Hematopoietic multipotent progenitor cell treated with erythropoietin and hydrocortisone succinate and interleukin-3 and kit ligand, for 15 days (in vitro differentiated cells): ENCODE measurements at regions not wholly inside any gene's neighbourhood (a gene's known extent, or its start where the extent isn't known, plus 50 kb on each side); places are given as distances from the start of the nearest gene placed in this dataset.
A peak's percentile ranks its signal among the peaks of the same experiment; 100 is the strongest.
"Not testable (repeated sequence)": the region's sequence is repeated elsewhere in the genome, so short reads cannot be mapped to it uniquely, and the experiment has no call there.

ENCODE experiments used
- DNase-seq: peaks from one replicate; pipeline ENCODE4 v3.0.0-alpha.2; 2015; ENCODE audit warnings: low spot score

DNA sequence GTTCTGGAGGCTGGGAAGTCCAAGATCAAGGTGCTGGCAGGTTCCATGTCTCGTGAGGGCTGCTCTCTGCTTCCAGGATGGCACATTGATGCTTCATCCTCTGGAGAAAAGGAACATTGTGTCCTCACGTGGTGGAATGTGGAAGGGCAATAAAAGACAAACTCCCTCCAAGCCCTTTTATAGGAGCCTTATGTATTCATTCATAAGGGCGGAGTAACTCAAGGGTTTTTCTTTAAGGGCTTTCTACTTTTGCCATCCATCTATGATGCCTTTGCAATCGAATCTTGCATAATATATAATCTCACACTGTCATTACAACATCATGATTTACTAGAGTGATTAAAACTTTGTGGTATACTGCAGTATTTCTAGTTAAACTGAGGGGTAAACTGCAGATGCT, 132.7 kb upstream of the DDHD1 start:
- DNase-seq: no peak

DNA sequence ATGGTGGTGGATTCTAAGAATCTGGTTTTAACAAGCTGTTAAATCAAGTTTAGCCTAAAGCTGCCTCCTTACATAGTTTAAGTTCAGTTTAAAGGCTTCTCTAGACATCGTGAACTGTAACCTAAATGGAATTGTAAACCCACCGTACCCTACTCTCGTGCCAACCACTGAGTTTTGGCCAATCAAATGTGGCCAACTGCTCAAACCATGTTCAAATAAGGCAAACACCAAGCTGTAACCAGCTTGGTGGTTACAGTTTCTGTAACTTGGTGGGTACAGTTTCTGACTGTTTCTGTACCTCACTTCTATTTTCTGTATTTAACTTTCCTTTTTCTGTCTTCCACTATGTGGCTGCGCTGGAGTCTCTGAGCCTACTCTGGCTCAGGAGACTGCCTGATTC, 131.9 kb upstream of the DDHD1 start:
- DNase-seq: no peak

DNA sequence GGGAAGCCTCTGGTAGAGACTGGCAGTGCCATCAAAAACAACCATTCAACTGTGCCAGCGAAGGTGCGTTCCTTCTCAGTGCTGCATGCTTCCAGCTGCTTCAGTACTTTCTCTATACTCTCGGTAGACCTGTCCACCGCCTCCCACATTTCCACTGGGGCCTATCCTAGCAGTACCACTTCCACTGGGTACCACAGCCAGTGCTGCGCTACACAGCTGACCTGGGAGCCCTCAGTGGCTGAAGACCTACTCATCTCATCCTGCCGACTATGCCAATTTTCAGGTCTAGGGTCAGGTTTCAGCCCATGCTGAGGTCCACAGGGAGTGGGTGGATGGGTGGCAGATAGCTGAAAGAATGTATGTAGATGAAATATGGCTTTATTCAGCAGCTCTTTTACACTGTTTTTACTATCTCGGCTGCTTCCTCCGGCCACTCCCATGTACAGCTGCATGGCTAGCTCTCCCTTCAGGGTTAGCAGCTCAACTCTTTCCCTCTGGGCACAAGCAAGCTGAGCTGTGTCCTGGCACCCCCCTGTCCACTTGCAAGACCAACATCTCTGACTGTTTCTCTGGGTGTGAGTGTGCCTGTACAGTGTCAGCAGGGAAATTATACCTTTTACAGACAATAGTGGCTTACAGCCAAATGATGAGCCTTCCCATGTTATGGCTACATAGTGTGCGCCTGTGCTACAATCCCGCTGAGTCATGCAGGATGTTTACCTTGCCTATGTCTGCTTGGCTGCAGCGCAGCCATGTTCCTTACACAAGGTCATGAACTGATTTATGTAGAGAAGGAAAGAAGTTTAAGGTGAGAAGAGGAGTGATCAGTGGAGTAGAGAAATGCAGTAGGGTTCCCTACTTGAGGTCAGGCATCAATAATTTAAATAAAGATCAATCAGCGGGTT, 125.7 kb upstream of the DDHD1 start:
- DNase-seq: no peak

DNA sequence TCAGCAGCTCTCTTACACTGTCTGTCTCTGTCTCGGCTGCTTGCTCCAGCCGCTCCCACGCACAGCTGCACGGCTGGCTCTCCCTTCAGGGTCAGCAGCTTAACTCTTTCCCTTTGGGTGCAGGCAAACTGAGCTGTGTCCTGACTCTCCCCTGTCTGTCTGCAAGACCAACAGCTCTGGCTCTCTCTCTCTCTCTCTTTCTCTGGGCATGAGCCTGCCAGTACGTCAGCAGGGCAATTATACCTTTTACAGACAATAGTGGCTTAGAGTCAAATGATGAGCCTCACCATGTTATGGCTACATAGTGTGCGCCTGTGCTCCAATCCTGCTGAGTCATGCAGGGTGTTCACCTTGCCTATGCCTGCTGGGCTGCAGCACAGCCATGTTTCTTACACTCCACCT, 120.5 kb upstream of the DDHD1 start:
- no peak for DNase-seq

DNA sequence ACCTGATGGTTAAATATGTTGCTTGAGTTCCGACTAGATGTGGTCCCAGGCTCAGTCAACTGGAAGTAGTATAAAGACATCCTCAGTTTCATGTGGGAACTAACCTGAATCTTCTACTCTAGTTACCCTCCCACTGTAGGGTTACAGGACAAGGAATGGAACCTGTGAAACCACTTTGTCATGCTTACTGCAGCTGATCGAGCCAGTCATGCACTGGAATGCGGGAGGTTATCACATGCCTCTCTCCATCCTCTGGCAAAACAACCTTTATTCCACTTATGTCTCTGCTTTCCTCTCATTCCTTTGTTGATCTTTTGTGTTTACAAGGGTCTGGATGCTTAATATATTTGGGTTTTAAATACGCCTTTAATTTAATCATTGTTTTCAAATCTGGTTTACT, 111.9 kb upstream of the DDHD1 start:
- no peak for DNase-seq

DNA sequence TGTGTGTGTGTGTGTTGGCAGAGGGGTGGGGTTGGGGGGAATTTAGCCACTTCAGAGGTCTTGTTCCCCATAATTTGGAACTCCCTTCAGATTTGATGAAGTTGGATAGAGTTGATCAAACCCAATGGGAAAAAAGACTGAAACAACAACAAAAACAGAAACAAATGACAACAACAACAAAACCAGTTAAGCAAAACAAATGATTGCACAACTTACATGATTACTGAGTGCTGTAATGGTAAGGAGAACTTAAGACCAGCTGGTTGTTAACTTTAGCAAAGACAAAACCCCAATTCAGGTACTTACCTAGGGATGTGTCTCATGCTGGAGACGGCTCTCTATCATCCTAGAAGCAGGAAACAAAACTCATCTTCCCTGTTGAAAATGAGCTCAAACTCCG, 107.8 kb upstream of the DDHD1 start:
- no peak for DNase-seq

DNA sequence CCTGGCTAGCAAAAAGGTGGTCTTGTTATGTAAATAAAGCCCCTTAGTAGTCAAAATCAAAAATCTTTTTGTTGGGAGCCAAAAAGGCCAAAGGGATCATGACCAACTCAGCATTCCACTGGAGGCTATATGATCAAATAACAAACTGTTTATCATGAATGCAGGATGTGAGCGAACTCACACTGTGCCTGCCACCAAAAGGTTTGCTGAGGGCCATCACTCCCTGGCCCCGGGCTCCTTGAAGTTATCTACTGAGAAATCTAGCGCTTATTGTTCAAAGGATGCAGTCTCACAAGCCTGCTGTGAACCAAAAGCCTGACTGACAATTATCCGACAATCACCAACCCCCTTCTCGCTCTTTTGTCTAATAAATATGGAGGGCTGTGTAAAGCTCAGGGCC, 107.2 kb upstream of the DDHD1 start:
- no peak for DNase-seq

DNA sequence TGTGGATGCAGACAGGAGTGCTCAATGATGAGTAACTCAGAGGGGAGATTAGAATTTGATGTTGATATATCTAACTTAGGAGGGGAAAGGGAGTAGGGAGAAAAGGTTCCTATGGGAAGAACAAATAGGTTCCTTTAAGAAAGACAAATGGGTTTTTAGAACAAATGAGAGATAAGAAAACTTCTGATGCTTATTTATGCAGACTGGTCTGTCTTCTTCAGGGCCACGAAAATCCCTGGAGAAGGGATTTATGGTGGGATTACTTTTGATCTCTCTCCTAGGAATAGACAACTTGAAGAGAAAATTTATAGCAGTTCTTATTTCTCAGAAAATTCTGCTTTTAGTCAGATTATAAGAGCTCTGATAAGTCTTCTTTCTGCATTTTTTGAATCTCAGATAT, 99.0 kb upstream of the DDHD1 start:
- no peak for DNase-seq

DNA sequence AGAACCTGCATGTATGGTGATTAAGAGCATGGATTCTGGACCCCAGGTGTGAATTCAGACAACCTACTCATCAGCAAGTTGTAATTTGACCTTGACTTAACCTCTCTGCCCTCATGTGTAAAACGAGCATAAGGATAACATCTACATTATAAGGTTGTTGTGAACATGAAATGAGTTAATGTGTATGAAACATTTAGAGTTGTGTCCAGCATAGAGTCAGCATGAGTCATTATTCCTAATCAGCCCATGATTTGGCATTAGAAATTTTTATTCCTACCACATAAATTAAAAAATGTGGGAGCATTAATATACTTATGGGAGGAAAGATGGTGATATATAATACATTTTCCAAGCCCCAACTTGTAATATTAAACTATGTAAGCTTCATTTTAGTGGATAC, 95.9 kb upstream of the DDHD1 start:
- DNase-seq: no peak

DNA sequence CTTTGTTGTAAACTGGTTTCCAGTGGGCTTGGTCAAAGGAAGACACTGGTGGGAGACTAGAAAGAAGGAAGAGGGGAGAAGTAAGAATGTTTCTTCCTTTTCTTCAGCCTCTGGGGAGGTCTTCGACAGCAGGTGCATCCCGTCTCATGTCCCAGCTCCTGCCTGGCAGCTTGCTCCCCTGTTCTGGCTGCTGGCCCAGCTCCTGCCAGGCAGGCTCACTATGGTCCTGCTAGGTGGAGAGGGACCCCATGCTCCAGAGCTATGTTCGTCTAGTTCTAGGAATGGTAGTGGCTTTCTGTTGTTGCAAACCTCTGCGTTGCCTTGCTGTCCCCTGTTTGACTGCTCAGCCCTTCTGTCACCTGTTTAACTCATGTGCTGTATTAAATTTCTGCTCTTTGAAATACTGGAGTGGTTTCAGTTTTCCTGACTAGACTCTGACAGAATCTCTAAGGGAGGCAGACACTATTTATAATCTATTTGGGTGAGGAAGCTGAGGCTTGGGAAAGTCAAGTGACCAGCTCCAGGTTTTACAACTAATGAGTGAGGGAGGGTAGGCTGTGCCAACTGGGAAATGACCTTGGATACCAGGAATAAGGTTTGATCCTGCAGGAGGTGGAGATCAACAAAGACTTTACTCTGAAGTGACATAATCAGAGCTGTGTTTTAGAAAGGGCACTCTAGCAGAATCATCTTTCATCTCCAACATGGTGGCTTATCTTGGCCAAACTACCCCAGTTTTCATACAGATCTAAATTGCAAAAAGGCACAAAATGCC, 94.7 kb upstream of the DDHD1 start:
- DNase-seq: no peak

DNA sequence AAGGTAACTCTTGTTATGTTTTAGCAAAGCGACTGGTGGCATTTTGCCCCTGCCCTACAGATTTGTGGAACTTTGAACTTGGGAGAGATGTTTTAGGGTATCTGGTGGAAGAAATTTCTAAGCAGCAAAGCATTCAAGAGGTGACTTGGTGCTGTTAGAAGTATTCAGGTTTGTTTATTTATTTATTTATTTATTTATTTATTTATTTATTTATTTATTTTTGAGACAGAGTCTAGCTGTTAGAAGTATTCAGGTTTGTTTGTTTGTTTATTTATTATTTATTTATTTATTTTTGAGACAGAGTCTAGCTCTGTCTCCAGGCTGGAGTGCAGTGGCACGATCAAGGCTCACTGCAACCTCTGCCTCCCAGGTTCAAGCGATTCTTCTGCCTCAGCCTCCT, 89.8 kb upstream of the DDHD1 start:
- DNase-seq: not testable (repeated sequence)

DNA sequence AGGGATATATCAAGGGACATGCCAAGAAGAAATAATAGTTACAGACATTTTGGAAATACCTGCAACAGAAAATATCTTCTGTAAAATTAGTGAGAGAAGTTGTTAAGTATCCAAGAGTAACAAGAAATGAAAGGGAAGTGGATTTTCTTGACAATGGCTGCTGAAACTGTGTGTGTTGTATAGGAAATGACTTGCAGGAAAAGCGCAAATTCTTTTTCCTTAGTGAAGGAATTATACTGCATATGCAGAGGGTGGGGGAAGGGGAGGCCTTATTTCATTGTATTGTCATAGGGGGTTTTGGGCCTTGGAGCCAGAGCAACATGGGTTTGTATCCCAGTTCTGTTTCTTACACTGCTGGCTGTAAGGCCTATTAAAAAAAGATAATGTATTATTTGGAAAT, 84.4 kb upstream of the DDHD1 start:
- no peak for DNase-seq

DNA sequence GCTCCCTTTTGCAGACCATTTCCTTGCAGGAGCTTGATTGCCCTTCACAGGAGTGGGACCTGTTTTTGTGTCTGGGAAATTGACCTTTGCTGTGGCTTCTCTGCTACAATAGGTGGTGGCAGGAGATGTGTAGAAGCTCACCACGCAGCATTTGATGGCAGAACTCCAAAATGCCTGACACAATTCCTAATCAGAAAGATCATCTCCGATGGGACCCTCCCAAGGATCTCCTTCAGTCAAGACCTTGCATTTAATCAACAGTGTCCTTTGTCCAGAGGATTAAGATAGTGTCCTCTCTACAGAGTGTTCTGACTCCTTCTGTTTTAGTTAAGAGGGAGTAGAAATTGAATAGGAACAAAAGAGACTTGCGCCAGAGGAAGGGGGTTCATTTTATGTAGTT, 83.6 kb upstream of the DDHD1 start:
- DNase-seq: no peak

DNA sequence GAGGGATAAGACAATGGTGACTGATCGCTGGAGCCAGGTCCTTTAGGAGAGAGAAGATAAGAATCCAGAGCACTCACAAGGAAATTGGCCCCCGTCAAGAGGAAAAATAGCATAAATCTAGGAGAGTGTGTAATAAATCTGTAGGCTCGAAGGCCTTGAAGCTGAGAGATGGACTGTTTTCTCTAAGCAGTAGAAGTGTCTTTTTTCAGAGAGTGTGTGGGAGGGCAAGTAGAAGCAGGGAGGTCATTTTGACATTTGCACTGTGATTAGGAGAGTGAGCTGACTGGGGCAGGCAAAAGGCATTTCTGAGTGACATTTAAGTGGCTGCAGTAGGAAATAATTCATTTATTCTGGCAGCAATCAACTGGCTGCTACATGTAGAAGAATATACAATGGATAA, 78.0 kb upstream of the DDHD1 start:
- DNase-seq: no peak

DNA sequence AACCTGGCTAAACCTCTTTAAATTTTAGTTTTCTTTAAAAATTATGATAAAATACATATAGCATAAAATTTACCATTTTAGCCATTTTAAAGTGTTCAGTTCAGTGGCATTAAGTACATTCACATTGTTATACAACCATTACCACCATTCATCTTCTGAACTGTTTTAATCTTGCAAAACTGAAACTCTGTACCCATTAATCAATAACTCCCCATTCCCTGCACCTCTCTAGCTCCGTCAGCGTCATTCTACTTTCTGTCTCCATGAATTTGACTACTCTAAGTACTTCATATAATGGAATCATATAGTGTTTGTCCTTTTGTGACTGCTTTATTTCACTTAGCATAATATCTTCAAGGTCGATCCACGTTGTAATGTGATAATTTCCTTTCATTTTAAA, 75.8 kb upstream of the DDHD1 start:
- DNase-seq: no peak

DNA sequence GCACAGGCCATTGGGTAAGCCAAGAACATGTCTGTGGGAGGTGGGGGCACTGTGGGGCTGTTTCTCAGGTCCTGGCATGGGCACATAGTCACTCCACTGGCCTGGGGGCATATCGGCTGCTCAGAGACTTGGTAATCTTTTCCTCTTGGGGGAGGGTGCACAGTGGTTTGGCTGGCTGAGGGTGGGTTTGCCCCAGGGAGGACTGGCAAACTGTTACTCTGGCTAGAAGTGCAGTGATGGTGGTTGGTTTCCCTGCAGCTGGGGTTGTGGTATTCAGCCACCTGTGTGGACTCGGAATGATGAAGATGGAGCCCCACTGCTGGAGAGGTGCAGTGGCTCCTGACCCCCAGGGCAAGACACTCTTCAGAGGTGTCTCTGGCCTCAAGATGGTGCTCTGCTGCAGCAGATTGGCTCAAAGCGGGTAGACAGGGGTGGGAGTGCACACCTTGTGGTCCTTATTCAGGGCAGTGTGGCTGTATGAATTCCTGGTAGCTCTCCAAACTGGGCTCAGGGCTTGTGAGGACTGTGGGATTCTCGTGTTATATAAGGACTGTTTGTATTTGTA, 74.1 kb upstream of the DDHD1 start:
- DNase-seq: no peak

DNA sequence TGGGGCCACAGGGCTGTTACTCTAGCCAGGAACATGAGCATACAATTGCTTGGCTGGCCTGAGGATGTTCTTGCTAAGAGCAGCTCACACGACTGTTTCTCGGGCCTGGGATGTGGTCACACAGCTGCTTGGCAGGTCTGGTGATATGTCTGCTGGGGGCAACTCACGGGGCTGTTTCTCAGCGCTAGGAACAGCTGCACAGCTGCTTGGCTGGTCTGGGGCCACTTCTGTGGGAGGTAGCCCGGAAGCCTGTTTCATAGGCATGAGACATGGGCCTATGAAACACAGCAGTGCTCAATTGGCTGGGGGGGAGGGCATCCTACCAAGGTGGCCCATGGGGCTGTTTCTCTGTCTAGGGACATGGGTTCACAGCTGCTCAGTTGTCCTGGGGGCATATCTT, 73.4 kb upstream of the DDHD1 start:
- no peak for DNase-seq

DNA sequence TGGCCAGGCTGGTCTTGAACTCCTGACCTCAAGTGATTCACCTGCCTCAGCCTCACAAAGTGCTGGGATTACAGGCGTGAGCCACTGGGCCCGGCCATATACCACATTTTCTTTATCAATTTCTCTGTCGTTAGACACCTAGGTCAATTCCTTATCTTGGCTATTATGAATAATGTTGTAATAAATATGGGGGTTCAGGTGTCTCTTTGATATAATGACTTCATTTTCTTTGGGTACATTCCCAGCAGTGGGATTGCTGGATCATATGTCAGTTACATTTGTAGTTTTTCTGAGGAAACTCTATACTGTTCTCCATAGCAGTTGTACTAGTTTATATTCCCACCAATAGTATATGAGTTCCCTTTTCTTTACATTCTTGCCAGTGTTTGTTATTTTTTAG, 67.8 kb upstream of the DDHD1 start:
- no peak for DNase-seq

DNA sequence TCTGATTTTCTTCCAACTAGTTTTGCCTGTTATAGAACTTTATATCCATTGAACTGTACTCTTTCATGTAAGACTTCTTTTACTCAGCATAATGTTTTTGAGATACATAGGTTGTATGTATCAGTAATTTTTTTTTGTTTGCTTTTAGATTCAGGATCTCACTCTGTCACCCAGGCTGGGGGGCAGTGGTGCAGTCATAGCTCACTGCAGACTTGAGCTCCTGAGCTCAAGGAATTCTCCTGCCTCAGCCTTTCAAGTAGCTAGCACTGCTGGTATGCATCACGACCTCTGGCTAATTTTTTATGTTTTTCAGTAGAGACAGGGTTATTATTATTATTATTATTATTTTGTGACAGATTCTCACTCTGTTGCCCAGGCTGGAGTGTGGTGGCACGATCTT, 65.0 kb upstream of the DDHD1 start:
- DNase-seq: no peak

DNA sequence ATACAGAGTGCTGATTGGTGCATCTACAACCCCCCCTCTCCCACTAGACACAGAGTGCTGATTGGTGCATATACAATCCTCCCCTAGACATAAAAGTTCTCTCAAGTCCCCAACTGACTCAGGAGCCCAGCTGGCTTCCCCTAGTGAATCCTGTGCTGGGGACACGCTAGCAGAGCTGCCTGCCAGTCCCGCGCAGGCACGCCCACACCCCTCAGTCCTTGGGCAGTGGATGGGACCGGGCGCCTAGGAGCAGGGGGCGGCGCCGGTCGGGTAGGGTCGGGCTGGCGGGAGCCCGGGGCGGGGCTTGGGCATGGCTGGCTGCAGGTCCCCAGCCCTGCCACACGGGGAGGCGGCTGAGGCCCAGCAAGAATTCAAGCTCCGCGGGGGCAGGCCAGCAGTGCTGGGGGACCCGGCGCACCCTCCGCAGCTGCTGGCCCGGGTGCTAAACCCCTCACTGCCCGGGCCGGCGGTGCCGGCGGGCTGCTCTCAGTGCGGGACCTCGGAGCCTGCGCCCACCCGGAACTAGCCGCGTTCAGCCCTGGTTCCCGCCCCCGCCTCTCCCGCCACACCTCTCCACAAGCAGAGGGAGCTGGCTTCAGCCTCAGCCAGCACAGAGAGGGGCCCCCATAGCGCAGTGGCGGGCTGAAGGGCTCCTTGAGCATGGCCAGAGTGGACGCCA, 64.3 kb upstream of the DDHD1 start:
- DNase-seq: peak; percentile 42

DNA sequence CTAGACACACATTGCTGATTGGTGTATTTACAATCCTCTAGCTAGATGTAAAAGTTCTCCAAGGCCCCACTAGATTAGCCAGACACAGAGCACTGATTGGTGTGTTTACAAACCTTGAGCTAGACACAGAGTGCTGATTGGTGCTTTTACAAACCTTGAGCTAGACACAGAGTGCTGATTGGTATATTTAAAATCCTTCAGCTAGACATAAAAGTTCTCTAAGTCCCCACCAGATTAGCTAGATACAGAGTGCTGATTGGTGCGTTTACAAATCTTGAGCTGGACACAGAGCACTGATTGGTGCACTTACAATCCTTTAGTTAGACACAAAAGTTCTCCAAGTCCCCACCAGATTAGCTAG, 63.8 kb upstream of the DDHD1 start:
- not testable (repeated sequence) for DNase-seq

DNA sequence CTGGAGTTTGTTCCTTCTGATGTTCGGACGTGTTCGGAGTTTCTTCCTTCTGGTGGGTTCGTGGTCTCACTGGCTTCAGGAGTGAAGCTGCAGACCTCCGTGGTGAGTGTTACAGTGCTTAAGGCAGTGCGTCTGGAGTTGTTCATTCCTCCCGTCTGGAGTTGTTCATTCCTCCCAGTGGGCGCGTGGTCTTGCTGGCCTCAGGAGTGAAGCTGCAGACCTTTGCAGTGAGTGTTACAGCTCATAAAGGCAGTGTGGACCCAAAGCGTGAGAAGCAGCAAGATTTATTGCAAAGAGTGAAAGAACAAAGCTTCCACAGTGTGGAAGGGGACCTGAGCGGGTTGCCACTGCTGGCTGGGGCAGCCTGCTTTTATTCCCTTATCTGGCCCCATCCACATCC, 63.4 kb upstream of the DDHD1 start:
- not testable (repeated sequence) for DNase-seq

DNA sequence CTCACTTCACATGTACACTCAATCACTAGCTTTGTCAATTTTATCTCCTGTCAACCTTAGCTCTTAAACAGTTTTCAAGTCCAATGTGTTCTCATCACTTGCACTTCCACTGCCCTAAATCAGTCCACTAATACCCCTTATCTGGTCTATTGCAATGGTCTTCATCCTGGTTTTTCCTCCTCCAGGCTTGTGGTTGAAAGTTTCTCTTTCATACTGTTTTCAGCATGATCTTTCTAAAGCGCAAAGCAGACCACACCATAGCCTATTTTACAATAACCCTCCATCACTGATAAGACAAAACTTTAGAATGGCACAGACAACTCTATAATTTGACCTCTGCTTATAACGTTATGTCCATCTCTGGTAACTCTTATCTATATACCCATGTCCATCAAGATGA, 62.0 kb upstream of the DDHD1 start:
- no peak for DNase-seq
